ENCODE measurements at regions not wholly inside any gene's neighbourhood (a gene's known extent, or its start where the extent isn't known, plus 50 kb on each side); places are given as distances from the start of the nearest gene placed in this dataset.

DNA sequence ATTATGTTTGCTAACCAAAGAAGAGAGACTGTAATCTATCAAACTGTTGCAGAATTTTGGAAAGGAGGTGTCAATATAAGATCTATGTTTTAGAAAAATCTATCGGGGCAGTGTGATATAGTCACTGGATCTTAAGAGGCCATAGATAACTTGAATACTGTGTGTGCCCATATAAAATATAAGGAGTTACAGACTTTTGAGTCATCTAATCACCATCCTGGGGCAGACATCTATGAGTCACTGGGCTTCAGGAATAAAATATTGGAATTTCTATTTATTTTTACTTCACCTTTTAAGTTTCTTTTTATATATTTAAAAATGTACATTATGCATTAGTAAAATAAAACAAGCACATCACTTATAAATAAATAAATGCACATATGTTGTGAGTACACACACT lies 509.3 kb upstream of the MAN1A1 start:
- TF ChIP-seq POLR2AphosphoS5 (IDR thresholded peaks at IDR 0.05; ENCODE audit: low read depth, low read length) (no peak), POLR2A (IDR thresholded peaks at IDR 0.05; ENCODE audit: low read depth, low read length) (no peak), TAF1 (IDR thresholded peaks at IDR 0.05; ENCODE audit: borderline replicate concordance, low read depth, low read length) (no peak)
